ENCODE measurements at regions not wholly inside any gene's neighbourhood (a gene's known extent, or its start where the extent isn't known, plus 50 kb on each side); places are given as distances from the start of the nearest gene placed in this dataset.

DNA sequence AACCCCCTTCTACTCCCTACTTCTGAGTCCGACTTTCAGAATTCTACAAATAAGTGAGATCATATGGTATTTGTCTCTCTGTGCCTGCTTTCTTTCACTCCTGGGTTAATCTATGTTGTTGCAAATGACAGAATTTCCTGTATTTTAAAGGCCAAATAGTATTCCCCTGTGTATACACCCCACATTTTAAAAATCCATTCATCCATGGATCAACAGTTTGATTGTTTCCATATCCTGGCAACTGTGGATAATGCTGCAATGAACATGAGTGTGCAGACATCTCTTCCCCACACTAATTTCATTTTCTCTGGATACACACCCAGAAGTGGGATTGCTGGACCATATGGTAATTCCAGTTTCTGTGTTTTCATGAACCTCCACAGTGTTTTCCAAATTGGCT is 225.8 kb upstream of the TCERG1L start:
- Histone ChIP-seq H3K27me3 (peaks cover 0 to 28% (median 10%) of the 10 kb centered on the region in 7 donors), H3K4me1 (no peaks in the 10 kb centered on the region), H3K27ac (no peak overlapping the region), H3K36me3 (no peaks in the 10 kb centered on the region), H3K9me3 (no peaks in the 10 kb centered on the region), H3K4me3 (no peak overlapping the region)
- intact Hi-C loops (cut with DNase I), result no loop called here
- ATAC-seq (no peak), DNase-seq (no peak)
- TF ChIP-seq, protein P1, sequence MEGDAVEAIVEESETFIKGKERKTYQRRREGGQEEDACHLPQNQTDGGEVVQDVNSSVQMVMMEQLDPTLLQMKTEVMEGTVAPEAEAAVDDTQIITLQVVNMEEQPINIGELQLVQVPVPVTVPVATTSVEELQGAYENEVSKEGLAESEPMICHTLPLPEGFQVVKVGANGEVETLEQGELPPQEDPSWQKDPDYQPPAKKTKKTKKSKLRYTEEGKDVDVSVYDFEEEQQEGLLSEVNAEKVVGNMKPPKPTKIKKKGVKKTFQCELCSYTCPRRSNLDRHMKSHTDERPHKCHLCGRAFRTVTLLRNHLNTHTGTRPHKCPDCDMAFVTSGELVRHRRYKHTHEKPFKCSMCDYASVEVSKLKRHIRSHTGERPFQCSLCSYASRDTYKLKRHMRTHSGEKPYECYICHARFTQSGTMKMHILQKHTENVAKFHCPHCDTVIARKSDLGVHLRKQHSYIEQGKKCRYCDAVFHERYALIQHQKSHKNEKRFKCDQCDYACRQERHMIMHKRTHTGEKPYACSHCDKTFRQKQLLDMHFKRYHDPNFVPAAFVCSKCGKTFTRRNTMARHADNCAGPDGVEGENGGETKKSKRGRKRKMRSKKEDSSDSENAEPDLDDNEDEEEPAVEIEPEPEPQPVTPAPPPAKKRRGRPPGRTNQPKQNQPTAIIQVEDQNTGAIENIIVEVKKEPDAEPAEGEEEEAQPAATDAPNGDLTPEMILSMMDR (IDR thresholded peaks at IDR 0.05), result no peak
- WGBS, 2 donors, result 32 to 42% methylated on average over 1 of the region's 1 CpG

DNA sequence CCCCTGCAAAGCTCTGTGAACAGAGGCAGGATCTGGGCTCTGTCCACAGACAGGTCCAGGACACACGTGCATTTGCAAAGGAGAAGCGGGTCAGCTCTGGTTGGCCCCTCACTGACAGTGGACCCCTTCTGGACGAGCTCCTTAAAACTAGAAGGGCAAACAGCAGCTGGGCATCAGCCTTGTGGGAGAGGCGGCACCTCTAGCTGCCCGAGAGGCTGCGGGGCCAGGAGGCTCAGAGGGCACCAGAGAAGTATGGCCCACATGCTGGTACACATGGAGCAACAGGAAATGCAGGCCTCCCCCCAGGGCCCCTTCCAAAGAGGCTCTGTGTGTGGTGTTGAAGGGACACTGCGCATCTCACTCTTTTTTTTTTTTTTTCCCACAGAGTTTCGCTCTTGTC is 233.0 kb upstream of the TCERG1L start:
- H3K4me1 ChIP-seq, result no peaks in the 10 kb centered on the region

DNA sequence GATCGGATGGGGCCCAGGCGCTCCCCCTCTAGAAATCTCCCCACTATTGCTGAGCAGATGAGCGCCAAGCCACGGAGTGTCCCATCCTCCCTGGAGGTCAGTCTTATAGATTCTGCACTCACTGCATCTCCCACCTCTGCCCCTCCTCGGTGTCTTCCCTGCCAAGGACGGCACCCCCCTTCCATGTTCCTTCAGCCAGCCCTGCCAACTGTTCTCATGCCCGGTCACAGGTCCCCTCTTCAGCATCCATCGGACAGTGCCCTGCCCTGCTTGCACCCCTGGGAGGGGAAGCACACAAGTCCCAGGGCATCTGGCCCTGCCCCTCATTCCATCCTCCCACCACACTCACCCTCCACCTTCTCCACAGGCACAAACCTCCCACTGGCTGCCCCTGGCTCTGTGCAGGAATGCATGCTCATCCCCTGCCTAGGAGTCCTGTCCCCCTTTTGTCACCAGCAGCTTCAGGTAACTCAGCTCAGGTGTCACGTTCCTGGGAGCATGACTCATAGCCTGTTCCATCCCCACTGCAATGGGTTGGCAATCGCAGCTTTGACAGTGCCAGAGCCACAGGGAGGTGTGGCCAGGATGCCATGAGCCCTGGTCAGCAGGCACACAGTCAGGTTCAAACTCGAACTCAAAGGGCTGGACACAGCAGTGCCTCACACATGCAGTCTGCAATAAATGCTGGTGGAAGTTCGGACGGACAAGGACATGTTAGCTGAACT is 234.7 kb upstream of the TCERG1L start:
- Histone ChIP-seq H3K27me3 (peaks cover 0 to 58% (median 33%) of the 10 kb centered on the region in 7 donors), H3K4me3 (no peak overlapping the region), H3K27ac (no peak overlapping the region), H3K9me3 (no peaks in the 10 kb centered on the region), H3K36me3 (no peaks in the 10 kb centered on the region), H3K4me1 (no peaks in the 10 kb centered on the region)
- WGBS, 2 donors, result 63 to 69% methylated on average over 13 of the region's 13 CpGs
- ATAC-seq (no peak), DNase-seq (no peak)
- TF ChIP-seq, protein P1 (IDR thresholded peaks at IDR 0.05), result no peak
- intact Hi-C loops (cut with DNase I), result no loop called here

More for the DNA sequence above, 233.0 kb upstream of the TCERG1L start:
- TF ChIP-seq, protein P1 (IDR thresholded peaks at IDR 0.05), result no peak
- Histone ChIP-seq H3K27ac (no peak overlapping the region), H3K9me3 (no peaks in the 10 kb centered on the region), H3K27me3 (peaks cover 0 to 67% (median 44%) of the 10 kb centered on the region in 7 donors), H3K36me3 (no peaks in the 10 kb centered on the region), H3K4me3 (no peak overlapping the region)
- DNase-seq, result no peak
- WGBS, 2 donors, result 75 to 80% methylated on average over 8 of the region's 8 CpGs
- intact Hi-C loops (cut with DNase I), result no loop called here
- ATAC-seq, result no peak

DNA sequence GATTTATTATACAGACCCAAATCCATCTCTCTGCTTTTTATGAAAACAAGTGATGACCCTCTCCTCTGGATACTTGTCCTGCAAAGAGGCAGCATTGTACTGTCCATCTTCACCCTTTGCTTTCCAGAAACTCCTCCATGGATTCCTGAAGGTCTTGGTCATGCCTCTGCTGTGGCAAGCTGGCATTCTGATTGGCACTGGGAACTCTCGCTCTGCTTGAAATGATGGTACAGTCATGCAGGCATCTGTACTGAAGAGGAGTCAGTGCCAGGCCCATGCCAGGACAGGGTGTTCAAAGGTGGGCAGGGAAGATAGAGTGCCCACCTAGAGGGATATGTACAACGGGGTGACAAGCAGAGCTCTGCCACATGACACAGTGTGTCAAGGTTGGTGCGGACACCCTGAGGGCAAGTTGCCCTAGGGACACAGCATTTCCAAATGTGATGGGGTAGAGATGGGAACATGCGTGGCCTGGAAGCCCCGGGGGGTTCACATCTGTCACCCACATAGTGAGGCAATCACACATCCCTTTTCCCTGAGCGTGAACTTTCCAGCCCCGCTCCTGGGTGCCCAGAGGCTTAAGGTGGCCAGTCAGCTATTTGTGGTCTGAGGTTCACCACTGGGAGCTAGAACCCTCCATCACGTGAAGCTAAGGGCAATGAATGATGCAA is 235.7 kb upstream of the TCERG1L start:
- DNase-seq (no peak), ATAC-seq (no peak)
- 81 to 86% methylated on average over 8 of the region's 8 CpGs for WGBS, 2 donors

More for the DNA sequence above, 235.7 kb upstream of the TCERG1L start:
- no peak overlapping the region for H3K27ac ChIP-seq
- H3K27me3 ChIP-seq, result peaks cover 0 to 54% (median 33%) of the 10 kb centered on the region in 7 donors
- no peaks in the 10 kb centered on the region for H3K36me3 ChIP-seq
- TF ChIP-seq, protein P1 (IDR thresholded peaks at IDR 0.05), result no peak
- no peaks in the 10 kb centered on the region for H3K9me3 ChIP-seq
- no peaks in the 10 kb centered on the region for H3K4me1 ChIP-seq
- no peak overlapping the region for H3K4me3 ChIP-seq
- intact Hi-C loops (cut with DNase I), result no loop called here

All from heart right ventricle (tissue), 16 donors.